GM18505 (cell line): ENCODE measurements at regions not wholly inside any gene's neighbourhood (a gene's known extent, or its start where the extent isn't known, plus 50 kb on each side); places are given as distances from the start of the nearest gene placed in this dataset.
"Not testable (repeated sequence)": the region's sequence is repeated elsewhere in the genome, so short reads cannot be mapped to it uniquely, and the experiment has no call there.

Experiments
- ATAC-seq: cut with Tn5 transposase; IDR thresholded peaks from one replicate; pipeline ENCODE4 v1.9.1; 2021; ENCODE audit not compliant: unreplicated experiment
- POLR2A ChIP-seq: IDR thresholded peaks from 4 replicates; pipeline ENCODE4 v1.6.1; 2011; ENCODE audit warnings: borderline replicate concordance; ENCODE audit not compliant: insufficient read depth, insufficient read length; ENCODE audit errors: extremely low read depth

DNA sequence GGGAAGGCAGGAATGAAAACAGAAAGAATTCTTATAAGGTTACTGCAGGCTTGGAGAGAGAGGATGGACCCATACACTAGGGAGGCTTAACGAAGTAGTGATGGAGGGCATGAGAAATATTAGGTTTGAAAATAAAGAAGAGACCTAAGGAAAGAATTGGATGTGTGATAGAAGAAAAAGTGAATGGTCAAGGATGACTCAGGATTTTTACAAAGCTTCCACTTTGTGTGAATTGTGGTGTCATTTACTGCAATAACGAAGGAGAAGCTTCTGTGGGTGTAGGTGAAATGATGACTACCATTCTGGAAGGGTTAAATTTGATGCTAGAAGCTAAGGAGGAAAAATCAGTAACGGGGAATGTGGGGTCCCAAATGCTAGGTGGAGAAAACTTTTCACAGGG lies 191.2 kb downstream of the UTRN start:
- no peak for TF ChIP-seq POLR2A
- ATAC-seq = no peak

DNA sequence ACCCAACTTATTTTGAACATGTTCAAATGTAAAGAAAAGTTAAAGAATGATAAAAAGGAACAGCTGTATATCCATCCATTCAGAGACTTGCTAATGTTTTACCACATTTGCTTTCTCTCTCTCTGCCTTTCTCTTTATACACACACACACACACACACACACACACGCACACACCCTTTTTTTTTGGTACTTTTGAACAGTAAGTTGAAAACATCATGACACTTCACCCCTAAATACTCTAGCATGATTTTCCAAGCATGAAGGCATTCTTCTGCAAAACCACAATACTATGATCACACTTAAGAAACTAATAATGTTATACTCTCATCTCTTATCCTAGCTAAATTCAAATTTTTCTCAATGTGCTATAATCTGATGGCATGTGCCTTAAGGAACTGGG lies 192.3 kb downstream of the UTRN start:
- no peak for TF ChIP-seq POLR2A
- ATAC-seq = no peak

DNA sequence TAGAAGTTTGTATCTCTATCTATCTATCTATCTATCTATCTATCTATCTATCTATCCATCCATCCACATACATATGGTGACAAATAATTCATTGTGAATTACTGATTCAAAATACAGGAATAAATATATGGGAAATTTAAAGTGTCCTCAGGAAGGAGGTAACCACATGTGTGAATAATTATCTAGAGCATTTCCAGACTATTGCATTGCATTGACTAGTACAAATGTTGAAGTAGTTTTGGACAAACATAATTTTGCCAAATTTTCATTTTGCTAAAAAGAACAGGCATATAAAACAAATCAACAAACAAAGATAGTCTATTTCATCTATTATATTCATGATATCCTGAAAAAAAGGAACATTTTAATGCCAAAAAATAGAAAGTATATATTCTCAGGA lies 192.7 kb downstream of the UTRN start:
- no peak for TF ChIP-seq POLR2A
- no peak for ATAC-seq

DNA sequence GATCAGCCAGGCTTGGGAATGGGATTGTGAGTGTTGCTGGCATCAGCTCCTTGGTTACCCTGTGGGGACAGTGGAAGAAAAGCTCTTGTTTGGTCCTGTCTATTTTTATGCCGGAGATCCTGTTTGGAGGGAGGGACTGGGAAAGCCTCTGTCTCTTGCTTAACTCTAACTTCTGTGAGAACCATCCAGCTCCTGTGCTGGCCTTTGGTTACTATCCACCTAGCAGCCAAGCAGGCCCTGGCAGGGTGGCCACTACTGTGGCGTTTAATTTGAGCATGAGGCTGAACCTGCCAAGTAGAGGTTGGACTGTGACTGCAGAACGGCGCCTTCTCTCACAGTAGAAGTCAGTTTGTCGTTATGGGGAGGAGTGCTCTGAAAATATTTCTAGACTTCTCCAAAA lies 193.3 kb downstream of the UTRN start:
- no peak for ATAC-seq
- no peak for TF ChIP-seq POLR2A

DNA sequence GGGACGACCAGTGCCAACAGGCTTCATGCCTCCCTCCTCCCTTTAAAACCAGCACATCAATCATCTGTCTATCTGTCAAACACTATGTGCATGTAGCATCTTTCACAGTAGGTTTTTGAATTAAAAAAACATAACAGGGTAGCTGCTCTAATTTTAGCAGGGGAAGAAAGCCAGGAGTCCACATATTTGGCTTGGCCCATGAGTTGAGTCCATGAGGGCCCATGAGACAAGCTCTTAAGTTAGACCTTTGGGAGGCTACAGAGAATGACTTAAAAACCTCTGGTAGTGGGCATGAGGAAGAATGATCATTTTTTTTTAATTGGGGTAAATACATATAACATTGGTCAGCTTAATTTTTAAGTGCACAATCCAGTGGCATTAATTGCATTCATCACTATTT lies 194.9 kb downstream of the UTRN start:
- TF ChIP-seq POLR2A = no peak
- no peak for ATAC-seq

DNA sequence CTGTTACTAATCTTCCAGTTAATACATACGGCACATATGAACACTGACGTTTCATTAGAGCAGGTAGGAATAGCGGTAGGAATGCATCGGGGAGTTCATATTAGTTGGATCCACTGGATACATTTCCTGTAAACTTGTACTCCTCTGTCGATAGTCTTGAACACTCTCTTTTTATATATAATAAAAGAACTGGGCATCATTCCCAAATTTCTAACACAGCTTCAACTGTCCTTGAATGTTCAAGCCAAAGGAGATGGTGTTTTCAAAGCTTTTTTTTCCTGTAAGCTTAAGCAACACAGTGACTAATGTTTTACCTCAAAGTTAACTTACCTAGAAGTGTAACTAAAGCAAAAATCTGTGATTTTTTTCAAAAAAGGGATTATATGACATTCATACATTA lies 195.3 kb downstream of the UTRN start:
- TF ChIP-seq POLR2A = no peak
- no peak for ATAC-seq

DNA sequence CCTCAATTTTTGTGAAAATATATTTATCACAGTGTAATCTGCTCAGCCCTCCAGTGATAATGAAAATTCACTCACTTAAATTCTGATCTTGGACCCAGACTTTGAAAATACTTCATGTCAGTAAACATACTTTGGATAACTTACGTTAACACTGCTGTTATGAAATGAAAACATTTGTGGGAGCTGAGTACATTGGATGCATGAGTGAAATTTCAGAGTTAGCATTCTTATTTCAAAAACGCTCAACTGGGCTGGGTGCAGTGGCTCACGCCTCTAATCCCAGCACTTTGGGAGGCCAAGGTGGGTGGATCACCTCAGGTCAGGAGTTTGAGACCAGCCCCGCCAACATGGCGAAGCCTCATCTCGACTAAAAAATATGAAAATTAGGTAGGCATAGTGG lies 196.4 kb downstream of the UTRN start:
- ATAC-seq = no peak
- no peak for TF ChIP-seq POLR2A

DNA sequence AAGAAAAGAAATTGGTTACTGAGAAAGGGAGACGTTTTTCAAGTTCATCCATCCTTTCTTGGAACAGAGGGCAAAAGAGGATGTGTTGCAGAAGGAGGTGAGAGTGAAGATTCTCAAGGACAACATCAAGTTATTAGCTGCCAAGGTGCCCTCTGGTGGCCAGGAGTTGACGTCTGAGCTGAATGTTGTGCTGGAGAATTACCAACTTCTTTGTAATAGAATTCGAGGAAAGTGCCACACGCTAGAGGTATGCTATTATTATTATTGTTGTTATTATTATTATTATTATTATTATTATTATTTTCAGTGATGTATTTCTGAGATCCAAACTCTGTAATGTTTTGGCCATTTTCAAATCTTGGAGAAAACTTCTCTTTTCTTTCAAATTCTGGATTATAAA lies 197.0 kb downstream of the UTRN start:
- no peak for TF ChIP-seq POLR2A
- peak; percentile 73 for ATAC-seq

DNA sequence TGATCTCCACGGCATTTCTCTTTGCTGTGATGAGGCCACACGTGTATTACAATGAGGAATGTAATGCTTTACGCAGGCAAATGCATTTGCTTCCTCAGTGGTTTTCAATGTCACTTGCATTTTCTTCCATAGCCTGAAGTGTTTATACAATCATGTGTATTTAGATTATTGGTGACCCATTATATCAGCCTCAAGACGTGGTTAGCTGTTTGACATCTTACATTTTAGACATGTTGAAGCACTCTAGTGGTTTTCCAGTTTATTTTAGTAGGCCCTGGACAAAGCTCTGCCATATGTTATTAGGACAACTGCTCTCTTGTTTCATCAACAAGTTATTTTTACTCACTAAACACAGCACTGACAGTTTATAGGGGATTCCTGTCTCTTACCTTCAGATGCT lies 200.4 kb downstream of the UTRN start:
- no peak for ATAC-seq
- no peak for TF ChIP-seq POLR2A

DNA sequence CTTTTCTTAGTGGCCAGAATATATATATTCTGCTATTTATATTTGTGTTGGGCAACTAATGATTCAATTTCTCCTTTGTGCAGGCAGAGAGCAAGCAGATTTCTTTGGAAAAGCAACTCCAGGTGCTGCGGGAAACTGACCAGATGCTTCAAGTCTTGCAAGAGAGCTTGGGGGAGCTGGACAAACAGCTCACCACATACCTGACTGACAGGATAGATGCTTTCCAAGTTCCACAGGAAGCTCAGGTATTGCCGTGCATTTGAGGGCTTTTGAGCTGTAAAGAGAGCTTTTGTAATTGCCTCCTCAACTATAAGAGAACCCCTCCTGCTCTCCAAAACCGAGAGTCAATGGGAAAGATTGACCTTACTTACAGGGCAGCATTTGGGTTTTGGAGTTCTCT lies 203.5 kb downstream of the UTRN start:
- no peak for ATAC-seq
- TF ChIP-seq POLR2A = no peak

DNA sequence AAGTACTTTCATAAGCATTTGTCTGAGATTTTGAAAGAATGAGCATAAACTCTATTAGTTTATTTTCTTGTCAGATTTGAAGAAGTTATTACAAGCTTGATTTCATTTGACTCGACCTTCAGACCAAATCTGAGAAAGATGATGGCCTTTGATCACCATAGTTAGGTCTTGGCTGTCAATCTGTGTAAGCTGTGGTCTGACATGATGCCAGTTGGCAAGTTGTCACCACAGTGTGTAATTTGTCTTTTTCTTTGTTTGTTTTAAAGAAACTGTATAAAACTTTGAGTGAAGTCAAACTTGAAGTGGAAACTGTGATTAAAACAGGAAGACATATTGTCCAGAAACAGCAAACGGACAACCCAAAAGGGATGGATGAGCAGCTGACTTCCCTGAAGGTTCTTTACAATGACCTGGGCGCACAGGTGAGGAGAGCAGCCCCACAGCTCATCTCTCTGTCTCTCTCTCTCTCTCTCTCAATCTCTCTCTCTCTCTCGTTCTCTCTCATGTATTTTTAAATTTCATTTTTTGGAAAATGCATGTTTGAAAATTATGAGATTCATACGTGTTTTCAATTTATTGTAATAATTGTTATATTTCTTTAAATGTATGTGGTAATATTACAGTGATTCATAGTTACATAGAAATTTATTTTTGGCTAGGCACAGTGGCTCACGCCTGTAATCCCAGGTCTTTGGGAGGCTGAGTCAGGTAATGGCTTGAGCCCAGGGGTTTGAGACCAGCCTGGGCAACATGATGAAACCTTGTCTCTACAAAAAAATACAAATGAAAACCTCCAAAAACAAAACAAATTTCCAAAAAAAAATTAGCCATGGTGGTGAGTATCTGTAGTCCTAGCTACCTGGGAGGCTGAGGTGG lies 208.1 kb downstream of the UTRN start:
- no peak for ATAC-seq
- no peak for TF ChIP-seq POLR2A

DNA sequence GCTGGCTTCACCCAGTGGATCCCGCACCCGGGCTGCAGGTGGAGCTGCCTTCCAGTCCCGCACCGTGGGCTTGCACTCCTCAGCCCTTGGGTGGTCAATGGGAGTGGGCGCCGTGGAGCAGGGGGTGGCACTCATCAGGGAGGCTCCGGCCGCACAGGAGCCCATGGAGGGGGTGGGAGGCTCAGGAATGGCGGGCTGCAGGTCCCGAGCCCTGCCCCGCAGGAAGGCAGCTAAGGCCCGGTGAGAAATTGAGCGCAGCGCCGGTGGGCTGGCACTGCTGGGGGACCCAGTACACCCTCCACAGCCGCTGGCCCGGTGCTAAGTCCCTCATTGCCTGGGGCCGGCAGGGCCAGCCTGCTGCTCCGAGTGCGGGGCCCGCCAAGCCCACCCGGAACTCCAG lies 209.9 kb downstream of the UTRN start:
- not testable (repeated sequence) for ATAC-seq

DNA sequence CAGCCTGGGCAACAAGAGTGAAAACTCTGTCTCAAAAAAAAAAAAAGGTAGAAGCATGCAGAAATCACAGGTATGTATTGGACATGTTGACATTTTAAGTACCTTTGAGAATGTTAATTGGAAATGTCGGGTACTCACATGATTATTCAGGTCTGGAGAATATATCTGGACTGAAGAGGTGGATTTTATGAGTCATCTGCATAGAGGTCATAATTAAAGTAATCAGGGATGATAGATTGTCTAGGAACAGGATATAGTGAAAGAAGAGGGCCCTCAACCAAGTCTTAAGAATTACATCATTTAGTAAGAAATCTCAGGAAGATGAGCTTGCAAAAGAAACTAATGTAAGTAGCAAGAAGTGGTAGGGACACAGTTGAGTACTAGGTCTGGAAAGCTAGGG lies 212.5 kb downstream of the UTRN start:
- TF ChIP-seq POLR2A = no peak
- no peak for ATAC-seq

DNA sequence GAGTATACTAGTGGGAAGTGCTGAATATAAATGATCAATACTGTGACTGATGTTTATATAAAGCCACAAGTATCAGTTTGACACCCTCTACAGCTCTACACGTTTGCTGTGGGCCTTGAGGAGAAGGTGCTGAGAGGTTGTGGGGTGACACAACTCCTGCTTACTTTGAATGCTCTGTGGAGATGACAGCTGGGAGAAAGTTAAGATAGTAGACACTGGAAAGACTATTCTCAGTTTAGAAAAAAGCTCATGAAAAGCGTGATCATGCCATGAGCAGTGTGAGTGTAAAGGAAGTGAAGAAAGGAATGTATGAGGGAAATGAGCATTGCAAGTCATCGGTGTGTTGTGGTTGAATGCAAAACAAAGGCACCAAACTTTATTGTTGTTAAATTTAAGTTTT lies 215.8 kb downstream of the UTRN start:
- no peak for ATAC-seq
- TF ChIP-seq POLR2A = no peak

DNA sequence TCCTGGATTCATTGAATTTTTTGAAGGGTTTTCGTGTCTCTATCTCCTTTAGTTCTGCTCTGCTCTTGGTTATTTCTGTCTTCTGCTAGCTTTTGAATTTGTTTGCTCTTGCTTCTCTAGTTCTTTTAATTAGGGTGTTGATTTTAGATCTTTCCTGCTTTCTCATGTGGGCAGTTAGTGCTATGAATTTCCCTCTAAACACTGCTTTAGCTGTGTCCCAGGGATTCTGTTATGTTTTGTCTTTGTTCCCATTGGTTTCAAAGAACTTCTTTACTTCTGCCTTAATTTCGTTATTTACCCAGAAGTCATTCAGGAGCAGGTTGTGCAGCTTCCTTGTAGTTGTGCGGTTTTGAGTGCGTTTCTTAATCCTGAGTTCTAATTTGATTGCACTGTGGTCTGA lies 220.1 kb downstream of the UTRN start:
- ATAC-seq = not testable (repeated sequence)

DNA sequence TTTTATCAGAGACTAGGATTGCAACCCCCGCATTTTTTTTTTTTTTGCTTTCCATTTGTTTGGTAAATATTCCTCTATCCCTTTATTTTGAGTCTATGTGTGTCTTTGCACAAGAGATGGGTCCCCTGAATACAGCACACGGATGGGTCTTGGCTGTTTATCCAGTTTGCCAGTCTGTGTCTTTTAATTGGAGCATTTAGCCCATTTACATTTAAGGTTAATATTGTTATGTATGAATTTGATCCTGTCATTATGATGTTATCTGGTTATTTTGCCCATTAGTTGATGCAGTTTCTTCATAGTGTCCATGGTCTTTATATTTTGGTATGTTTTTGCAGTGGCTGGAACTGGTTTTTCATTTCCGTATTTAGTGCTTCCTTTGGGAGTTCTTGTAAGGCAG lies 220.9 kb downstream of the UTRN start:
- ATAC-seq = not testable (repeated sequence)

DNA sequence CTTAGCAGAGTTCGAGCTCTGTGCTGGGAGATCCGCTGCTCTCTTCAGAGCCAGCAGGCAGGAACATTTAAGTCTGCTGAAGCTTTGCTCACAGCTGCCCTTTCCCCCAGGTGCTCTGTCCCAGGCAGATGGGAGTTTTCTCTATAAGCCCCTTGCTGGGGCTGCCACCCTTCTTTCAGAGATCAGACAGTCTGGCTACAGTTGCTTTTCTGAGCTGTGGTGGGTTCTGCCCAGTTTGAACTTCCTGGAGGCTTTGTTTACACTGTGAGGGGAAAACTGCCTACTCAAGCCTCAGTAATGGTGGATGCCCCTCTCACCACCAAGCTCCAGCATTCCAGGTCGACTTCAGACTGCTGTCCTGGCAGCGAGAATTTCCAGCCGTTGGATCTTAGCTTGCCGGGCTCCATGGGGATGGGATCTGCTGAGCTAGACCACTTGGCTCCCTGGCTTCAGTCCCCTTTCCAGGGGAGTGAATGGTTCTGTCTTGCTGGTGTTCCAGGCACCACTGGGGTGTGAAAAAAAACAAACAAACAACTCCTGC lies 222.7 kb downstream of the UTRN start:
- ATAC-seq = not testable (repeated sequence)
